Vagina (tissue), 2 donors: ENCODE measurements at regions not wholly inside any gene's neighbourhood (a gene's known extent, or its start where the extent isn't known, plus 50 kb on each side); places are given as distances from the start of the nearest gene placed in this dataset.

ENCODE experiments used
- POLR2A ChIP-seq, 2 donors: fragments of 450-650 bp; IDR thresholded peaks; one replicate each; pipeline ENCODE4 v1.6.1; 2017; ENCODE audit warnings: antibody characterized with exemption in 2 of 2, mild to moderate bottlenecking in 2 of 2, moderate library complexity in 2 of 2
- TF ChIP-seq, protein P1 (sequence below), 3 experiments: fragments of 450-650 bp in 2 of 3; fragments of 200-600 bp in 1 of 3; sonication (generic) in 1 of 3; IDR thresholded peaks; one replicate each; pipeline ENCODE4 v1.5.1; 2017 to 2019; ENCODE audit warnings: antibody characterized with exemption in 3 of 3, mild to moderate bottlenecking in 2 of 3, moderate library complexity in 2 of 3

- TF ChIP-seq, protein P1, sequence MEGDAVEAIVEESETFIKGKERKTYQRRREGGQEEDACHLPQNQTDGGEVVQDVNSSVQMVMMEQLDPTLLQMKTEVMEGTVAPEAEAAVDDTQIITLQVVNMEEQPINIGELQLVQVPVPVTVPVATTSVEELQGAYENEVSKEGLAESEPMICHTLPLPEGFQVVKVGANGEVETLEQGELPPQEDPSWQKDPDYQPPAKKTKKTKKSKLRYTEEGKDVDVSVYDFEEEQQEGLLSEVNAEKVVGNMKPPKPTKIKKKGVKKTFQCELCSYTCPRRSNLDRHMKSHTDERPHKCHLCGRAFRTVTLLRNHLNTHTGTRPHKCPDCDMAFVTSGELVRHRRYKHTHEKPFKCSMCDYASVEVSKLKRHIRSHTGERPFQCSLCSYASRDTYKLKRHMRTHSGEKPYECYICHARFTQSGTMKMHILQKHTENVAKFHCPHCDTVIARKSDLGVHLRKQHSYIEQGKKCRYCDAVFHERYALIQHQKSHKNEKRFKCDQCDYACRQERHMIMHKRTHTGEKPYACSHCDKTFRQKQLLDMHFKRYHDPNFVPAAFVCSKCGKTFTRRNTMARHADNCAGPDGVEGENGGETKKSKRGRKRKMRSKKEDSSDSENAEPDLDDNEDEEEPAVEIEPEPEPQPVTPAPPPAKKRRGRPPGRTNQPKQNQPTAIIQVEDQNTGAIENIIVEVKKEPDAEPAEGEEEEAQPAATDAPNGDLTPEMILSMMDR (IDR thresholded peaks at IDR 0.05): no peak
- no peak for TF ChIP-seq POLR2A (IDR thresholded peaks at IDR 0.05)
Measured at GRCh38 chr13:68970532-68970931, 1137.1 kb upstream of the ATXN8OS start.
